Gastroesophageal sphincter (tissue), 3 donors: ENCODE measurements at regions not wholly inside any gene's neighbourhood (a gene's known extent, or its start where the extent isn't known, plus 50 kb on each side); places are given as distances from the start of the nearest gene placed in this dataset.

Source experiments
- EP300 ChIP-seq: sonication (generic); formaldehyde crosslinking; IDR thresholded peaks from one replicate; pipeline ENCODE4 v1.6.1; 2017; ENCODE audit warnings: antibody characterized with exemption, mild to moderate bottlenecking
- POLR2A ChIP-seq, 2 donors: fragments of 450-650 bp; IDR thresholded peaks; one replicate each; pipeline ENCODE4 v1.6.1; 2017; ENCODE audit warnings: antibody characterized with exemption in 2 of 2, mild to moderate bottlenecking in 2 of 2, moderate library complexity in 1 of 2
- TF ChIP-seq, protein P1 (sequence below), 4 experiments: fragments of 200-600 bp in 2 of 4; fragments of 450-650 bp in 2 of 4; sonication (generic) in 1 of 4; IDR thresholded peaks; one replicate each; pipeline ENCODE4 v1.5.1; 2017 to 2019; ENCODE audit warnings: antibody characterized with exemption in 4 of 4, mild to moderate bottlenecking in 2 of 4, moderate library complexity in 2 of 4

DNA sequence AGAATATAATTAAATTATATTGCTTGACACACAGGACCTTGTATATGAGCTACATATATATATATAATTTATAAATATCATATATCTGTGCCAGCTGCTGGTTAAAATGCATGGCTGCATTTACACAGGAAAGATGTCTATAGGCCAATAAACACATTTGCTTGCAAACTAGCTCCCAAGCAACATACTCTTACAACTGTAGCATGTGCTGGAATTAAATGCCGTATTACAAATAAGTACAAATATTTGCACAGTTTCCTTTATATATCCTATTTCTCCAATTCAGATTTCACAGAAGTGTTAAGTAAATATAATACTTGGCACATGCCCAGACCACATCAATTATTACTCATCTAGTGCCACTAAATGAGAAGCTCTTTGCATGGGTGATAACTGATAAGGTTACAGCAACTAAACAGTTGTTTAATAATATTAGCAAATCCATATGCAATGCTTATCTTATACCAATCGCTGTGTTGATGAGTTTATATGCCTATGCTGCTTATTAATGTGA, 66.7 kb upstream of the E2F7 start:
- TF ChIP-seq, protein P1, sequence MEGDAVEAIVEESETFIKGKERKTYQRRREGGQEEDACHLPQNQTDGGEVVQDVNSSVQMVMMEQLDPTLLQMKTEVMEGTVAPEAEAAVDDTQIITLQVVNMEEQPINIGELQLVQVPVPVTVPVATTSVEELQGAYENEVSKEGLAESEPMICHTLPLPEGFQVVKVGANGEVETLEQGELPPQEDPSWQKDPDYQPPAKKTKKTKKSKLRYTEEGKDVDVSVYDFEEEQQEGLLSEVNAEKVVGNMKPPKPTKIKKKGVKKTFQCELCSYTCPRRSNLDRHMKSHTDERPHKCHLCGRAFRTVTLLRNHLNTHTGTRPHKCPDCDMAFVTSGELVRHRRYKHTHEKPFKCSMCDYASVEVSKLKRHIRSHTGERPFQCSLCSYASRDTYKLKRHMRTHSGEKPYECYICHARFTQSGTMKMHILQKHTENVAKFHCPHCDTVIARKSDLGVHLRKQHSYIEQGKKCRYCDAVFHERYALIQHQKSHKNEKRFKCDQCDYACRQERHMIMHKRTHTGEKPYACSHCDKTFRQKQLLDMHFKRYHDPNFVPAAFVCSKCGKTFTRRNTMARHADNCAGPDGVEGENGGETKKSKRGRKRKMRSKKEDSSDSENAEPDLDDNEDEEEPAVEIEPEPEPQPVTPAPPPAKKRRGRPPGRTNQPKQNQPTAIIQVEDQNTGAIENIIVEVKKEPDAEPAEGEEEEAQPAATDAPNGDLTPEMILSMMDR (IDR thresholded peaks at IDR 0.05): no peak
- TF ChIP-seq EP300 (no peak), POLR2A (IDR thresholded peaks at IDR 0.05) (no peak)
